ENCODE measurements at regions not wholly inside any gene's neighbourhood (a gene's known extent, or its start where the extent isn't known, plus 50 kb on each side); places are given as distances from the start of the nearest gene placed in this dataset.

DNA sequence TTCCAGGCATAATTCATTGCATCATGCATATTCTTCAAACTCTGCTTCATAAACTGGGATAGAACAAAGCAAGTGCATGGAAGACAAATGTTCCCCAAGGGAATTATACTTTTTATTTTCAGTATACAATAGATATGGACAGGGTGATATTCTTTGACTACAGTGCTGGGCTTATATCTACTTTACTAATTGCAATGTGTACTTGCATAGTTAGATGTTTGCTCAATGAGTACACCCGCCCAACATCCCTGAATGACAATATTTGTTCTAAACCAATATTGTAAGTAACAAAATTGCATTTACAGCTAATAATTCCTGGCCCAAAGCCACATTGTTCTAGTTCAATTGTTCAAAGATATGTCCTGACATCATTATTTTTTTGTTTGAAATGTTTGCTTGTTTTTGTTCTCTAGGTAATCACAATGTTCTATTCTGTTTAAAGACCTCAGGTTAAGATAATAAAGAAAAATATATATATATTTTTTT, 171.4 kb downstream of the PTN start:
- no peak overlapping the region for H3K27ac ChIP-seq
- POLR2A ChIA-PET (ENCODE audit: low non-redundant PET), result no interaction called here
- no peak for TF ChIP-seq CTCF (conservative IDR thresholded peaks at IDR 0.05; ENCODE audit: low read depth)
- CTCF ChIA-PET, result no interaction called here
- no peak for DNase-seq (ENCODE audit: low spot score)

DNA sequence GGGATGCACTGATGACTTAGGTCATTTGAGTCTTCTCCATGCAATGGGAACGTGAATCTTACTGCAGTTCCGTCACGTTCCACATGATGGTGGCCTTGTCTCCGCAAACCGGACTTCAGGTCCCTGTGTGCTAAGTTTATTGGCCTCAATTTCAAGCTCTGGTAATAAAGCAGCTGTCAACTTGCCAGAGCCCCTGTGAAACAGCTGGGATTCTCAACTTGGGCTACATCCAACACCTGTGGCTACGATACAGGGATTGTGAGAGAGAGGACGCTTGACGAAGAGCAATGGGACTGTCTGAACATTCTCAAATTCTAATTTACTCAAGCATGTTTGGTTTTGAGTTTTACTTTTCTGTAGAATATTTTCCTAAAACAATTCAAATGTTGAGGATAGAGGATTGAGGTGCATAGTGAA, 174.2 kb downstream of the PTN start:
- peak; percentile 8 for DNase-seq (ENCODE audit: low spot score)
- no peak overlapping the region for H3K27ac ChIP-seq
- TF ChIP-seq CTCF (conservative IDR thresholded peaks at IDR 0.05; ENCODE audit: low read depth), result peak; percentile 41
- ChIA-PET CTCF (no interaction called here), POLR2A (ENCODE audit: low non-redundant PET) (no interaction called here)

DNA sequence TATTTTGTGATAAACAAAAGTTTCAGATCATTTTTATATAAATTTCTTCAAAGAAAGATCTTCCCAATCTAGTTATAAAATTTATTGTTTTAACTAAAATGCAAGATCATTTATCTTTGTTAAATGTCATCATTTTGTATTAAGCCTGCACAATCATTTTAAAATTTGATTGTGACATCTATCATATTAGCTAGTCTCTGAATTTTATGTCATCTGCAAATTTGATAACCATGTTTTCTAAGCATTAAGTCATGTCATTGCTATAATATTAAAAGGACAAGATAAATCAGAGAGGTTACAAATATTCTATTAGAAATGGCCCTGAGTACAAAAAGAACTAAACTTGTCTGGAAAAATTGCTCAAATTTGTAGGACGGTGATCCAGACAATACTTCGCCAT, 175.9 kb downstream of the PTN start:
- POLR2A ChIA-PET (ENCODE audit: low non-redundant PET), result no interaction called here
- CTCF ChIA-PET, result no interaction called here

GRCh38 chr7:137166363-137166762, 177.2 kb downstream of the PTN start:
- TF ChIP-seq CTCF (conservative IDR thresholded peaks at IDR 0.05; ENCODE audit: low read depth), result no peak
- ChIA-PET CTCF (no interaction called here), POLR2A (ENCODE audit: low non-redundant PET) (interaction anchor here (0.6 kb wide), 1 partner anchor 182 kb away, joined by 3 read pairs; no protein-coding TSS in a partner anchor)
- H3K27ac ChIP-seq, result no peak overlapping the region
- DNase-seq (ENCODE audit: low spot score), result no peak

More for the DNA sequence above, 175.9 kb downstream of the PTN start:
- DNase-seq (ENCODE audit: low spot score), result no peak
- no peak overlapping the region for H3K27ac ChIP-seq
- no peak for TF ChIP-seq CTCF (conservative IDR thresholded peaks at IDR 0.05; ENCODE audit: low read depth)

DNA sequence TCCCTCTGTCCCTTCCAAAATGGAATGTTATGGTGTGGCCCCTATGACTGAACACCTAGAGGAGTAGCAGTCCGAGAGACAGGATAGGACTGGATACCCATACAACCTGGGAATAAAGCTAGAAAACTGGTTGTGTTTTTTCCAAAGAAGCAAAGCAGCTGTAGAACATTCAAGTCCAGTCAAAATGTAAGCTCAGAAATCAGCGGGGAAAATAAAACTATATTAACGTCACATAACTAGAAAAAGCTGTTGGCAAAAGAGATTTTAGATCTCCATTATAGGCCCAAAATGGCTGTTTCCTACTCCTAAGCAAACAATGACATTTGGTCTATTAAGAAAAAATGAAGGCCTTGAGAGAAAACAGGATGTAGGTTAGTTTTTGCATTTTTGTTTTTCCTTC, 177.7 kb downstream of the PTN start:
- no peak for TF ChIP-seq CTCF (conservative IDR thresholded peaks at IDR 0.05; ENCODE audit: low read depth)
- no peak for DNase-seq (ENCODE audit: low spot score)
- ChIA-PET POLR2A (ENCODE audit: low non-redundant PET) (interaction anchor here (0.6 kb wide), 1 partner anchor 181 kb away, joined by 3 read pairs; no protein-coding TSS in a partner anchor), CTCF (no interaction called here)
- no peak overlapping the region for H3K27ac ChIP-seq

GRCh38 chr7:137165241-137165640, 178.3 kb downstream of the PTN start:
- ChIA-PET POLR2A (ENCODE audit: low non-redundant PET) (no interaction called here), CTCF (no interaction called here)
- no peak overlapping the region for H3K27ac ChIP-seq
- no peak for DNase-seq (ENCODE audit: low spot score)
- TF ChIP-seq CTCF (conservative IDR thresholded peaks at IDR 0.05; ENCODE audit: low read depth), result no peak

DNA sequence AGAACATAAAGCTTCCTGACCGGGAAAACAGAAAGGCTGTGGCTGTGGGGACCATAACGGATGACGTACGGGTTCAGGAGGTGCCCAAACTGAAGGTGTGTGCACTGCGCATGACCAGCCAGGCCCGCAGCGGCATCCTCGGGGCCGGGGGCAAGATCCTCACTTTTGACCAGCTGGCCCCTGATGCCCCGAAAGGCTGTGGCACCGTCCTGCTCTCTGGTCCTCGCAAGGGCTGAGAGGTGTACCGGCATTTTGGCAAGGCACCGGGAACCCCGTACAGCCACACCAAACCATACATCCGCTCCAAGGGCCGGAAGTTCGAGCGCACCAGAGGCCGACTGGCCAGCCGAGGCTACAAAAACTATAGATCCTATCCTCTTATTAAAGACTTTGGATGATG, 179.3 kb downstream of the PTN start:
- ChIA-PET CTCF (no interaction called here), POLR2A (ENCODE audit: low non-redundant PET) (no interaction called here)
- DNase-seq (ENCODE audit: low spot score), result no peak
- TF ChIP-seq CTCF (conservative IDR thresholded peaks at IDR 0.05; ENCODE audit: low read depth), result no peak
- H3K27ac ChIP-seq, result no peak overlapping the region
